DND-41 (cell line): ENCODE measurements at regions not wholly inside any gene's neighbourhood (a gene's known extent, or its start where the extent isn't known, plus 50 kb on each side); places are given as distances from the start of the nearest gene placed in this dataset.
A peak's percentile ranks its signal among the peaks of the same experiment; 100 is the strongest.

ENCODE experiments used
- ATAC-seq: fragments of 200-7000 bp; cut with Tn5 transposase; 3 replicates; pipeline ENCODE4 v1.9.1; 2021; ENCODE audit warnings: low read depth; ENCODE audit not compliant: insufficient read depth
- DNase-seq: peaks from one replicate; pipeline ENCODE4 v3.0.0-alpha.2; 2020
- H2AFZ ChIP-seq: 2 replicates; pipeline ENCODE4 v1.6.0; 2012; ENCODE audit warnings: low read depth, low read length
- H3K27ac ChIP-seq: 2 replicates; pipeline ENCODE4 v1.5.1; 2012; ENCODE audit warnings: low read length, inconsistent platforms
- H3K27me3 ChIP-seq: fragments of 200-600 bp; sonication (generic); 2 replicates; pipeline ENCODE4 v1.6.0; 2012; ENCODE audit warnings: low read length, mild to moderate bottlenecking, inconsistent platforms; ENCODE audit not compliant: insufficient read depth, poor library complexity
- H3K36me3 ChIP-seq: 2 replicates; pipeline ENCODE4 v1.5.1; 2012; ENCODE audit warnings: low read length, inconsistent platforms; ENCODE audit not compliant: insufficient read depth
- H3K4me1 ChIP-seq: 2 replicates; pipeline ENCODE4 v1.5.1; 2012; ENCODE audit warnings: mild to moderate bottlenecking, low read length; ENCODE audit not compliant: insufficient read depth
- H3K4me2 ChIP-seq: 2 replicates; pipeline ENCODE4 v1.6.0; 2012; ENCODE audit warnings: mild to moderate bottlenecking, moderate library complexity, low read length, inconsistent platforms; ENCODE audit not compliant: insufficient read depth
- H3K4me3 ChIP-seq, 2 experiments: fragments of 200-600 bp in 1 of 2; shearing (Covaris generic) in 1 of 2; 2 replicates each; pipeline ENCODE4 v1.5.1; 2012 to 2016; ENCODE audit warnings: inconsistent platforms in 2 of 2, low read length in 2 of 2, mild to moderate bottlenecking in 2 of 2, low read depth in 1 of 2, moderate library complexity in 1 of 2
- H3K79me2 ChIP-seq: 2 replicates; pipeline ENCODE4 v1.6.0; 2012; ENCODE audit warnings: low read length, inconsistent platforms; ENCODE audit not compliant: insufficient read depth
- H3K9ac ChIP-seq: 2 replicates; pipeline ENCODE4 v1.6.0; 2012; ENCODE audit warnings: low read depth, mild to moderate bottlenecking, inconsistent platforms, low read length, moderate library complexity
- H3K9me3 ChIP-seq: 2 replicates; pipeline ENCODE4 v1.5.1; 2012; ENCODE audit warnings: low read length, moderate library complexity, mild to moderate bottlenecking, inconsistent platforms; ENCODE audit not compliant: insufficient read depth, severe bottlenecking
- H4K20me1 ChIP-seq: 2 replicates; pipeline ENCODE4 v1.6.0; 2012; ENCODE audit warnings: low read length; ENCODE audit not compliant: insufficient read depth
- CTCF ChIP-seq: IDR thresholded peaks from 2 replicates; pipeline ENCODE4 v1.5.1; 2012; ENCODE audit warnings: borderline replicate concordance, low read length, moderate library complexity, mild to moderate bottlenecking; ENCODE audit not compliant: poor library complexity, severe bottlenecking; ENCODE audit errors: extremely low read depth
- EZH2 ChIP-seq: IDR thresholded peaks from 3 replicates; pipeline ENCODE4 v1.6.1; 2012; ENCODE audit warnings: borderline replicate concordance, low read depth, mild to moderate bottlenecking, moderate library complexity, low read length, inconsistent platforms; ENCODE audit not compliant: severe bottlenecking

- Histone ChIP-seq H3K4me2 (no peak overlapping the region), H3K79me2 (no peaks in the 10 kb centered on the region), H2AFZ (peak overlapping the region; percentile 67), H4K20me1 (no peaks in the 10 kb centered on the region), H3K9me3 (no peaks in the 10 kb centered on the region), H3K4me3 (no peak overlapping the region), H3K36me3 (no peaks in the 10 kb centered on the region), H3K9ac (no peak overlapping the region), H3K27me3 (no peaks in the 10 kb centered on the region), H3K4me1 (peaks cover 28% of the 10 kb centered on the region), H3K27ac (peak overlapping the region; percentile 64)
- peak; percentile 26 for DNase-seq
- TF ChIP-seq CTCF (no peak), EZH2 (no peak)
- ATAC-seq = peak; percentile 62
Observed at GRCh38 chr15:56568466-56569167, 103.7 kb upstream of the MNS1 start.

DNA sequence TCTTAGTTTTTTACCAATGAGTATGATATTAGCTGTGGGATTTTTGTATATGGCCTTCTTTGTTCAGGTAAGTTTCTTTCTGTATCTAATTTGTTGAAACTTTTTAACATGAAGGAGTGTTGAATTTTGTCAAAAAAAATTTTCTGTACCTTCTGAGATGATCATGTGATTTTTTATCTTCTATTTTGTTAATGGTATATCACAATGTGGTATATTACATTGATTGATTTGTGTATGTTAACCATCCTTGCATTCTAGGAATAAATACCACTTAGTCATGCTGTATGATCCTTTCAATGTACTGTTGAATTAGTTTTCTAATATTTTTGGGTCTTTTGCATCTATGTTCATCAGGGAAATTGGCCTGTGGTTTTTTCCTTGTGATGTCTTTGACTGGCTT, 92.5 kb upstream of the MNS1 start:
- Histone ChIP-seq H3K9ac (no peak overlapping the region), H3K79me2 (no peaks in the 10 kb centered on the region), H2AFZ (no peak overlapping the region), H3K36me3 (no peaks in the 10 kb centered on the region), H3K27ac (no peak overlapping the region), H3K9me3 (peaks cover 10% of the 10 kb centered on the region), H3K27me3 (no peaks in the 10 kb centered on the region), H3K4me2 (no peak overlapping the region), H3K4me3 (no peak overlapping the region), H4K20me1 (no peaks in the 10 kb centered on the region), H3K4me1 (peaks cover 17% of the 10 kb centered on the region)
- ATAC-seq (no peak), DNase-seq (no peak)
- TF ChIP-seq CTCF = no peak
- TF ChIP-seq EZH2 = no peak

DNA sequence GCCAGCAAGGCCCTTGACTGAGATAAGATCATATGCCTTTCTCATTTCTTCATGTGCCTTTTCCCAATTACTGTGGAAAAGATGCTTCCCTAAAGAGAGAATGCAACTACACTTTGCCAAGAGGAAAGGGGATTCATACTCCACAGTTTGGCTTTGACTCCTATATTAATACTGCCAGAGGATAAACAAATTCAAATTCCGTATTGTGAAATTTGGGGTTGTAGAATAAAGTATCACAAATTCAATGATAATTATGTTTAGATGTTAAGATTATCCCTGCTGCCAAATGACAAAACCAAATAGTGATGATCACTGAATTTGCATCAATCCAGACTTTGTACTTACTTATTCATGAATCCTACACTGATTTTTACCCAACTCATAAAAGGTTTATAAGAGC, 88.5 kb upstream of the MNS1 start:
- no peaks in the 10 kb centered on the region for H3K79me2 ChIP-seq
- ATAC-seq (no peak), DNase-seq (no peak)
- H3K9ac ChIP-seq = no peak overlapping the region
- H3K27me3 ChIP-seq = no peaks in the 10 kb centered on the region
- H3K9me3 ChIP-seq = peaks cover 10% of the 10 kb centered on the region
- H4K20me1 ChIP-seq = no peaks in the 10 kb centered on the region
- H2AFZ ChIP-seq = no peak overlapping the region
- H3K4me2 ChIP-seq = no peak overlapping the region
- no peak overlapping the region for H3K27ac ChIP-seq
- no peak for TF ChIP-seq EZH2
- TF ChIP-seq CTCF = no peak
- H3K4me1 ChIP-seq = peaks cover 7% of the 10 kb centered on the region
- H3K36me3 ChIP-seq = no peaks in the 10 kb centered on the region
- H3K4me3 ChIP-seq = no peak overlapping the region
